Islet precursor cell (in vitro differentiated cells): ENCODE measurements at regions not wholly inside any gene's neighbourhood (a gene's known extent, or its start where the extent isn't known, plus 50 kb on each side); places are given as distances from the start of the nearest gene placed in this dataset.

ENCODE experiments used
- DNase-seq: peaks from one replicate; pipeline ENCODE4 v3.0.0-alpha.2; 2018

GRCh38 chr5:133881576-133882388, 86.6 kb downstream of the C5orf15 start:
- DNase-seq: no peak

- DNase-seq: no peak
Measured at GRCh38 chr5:133878236-133878555, 90.2 kb downstream of the C5orf15 start.

GRCh38 chr5:133877351-133878235, 90.8 kb downstream of the C5orf15 start:
- no peak for DNase-seq

GRCh38 chr5:133876266-133876665, 92.2 kb downstream of the C5orf15 start:
- no peak for DNase-seq

GRCh38 chr5:133875179-133875578, 93.2 kb downstream of the C5orf15 start:
- no peak for DNase-seq

- no peak for DNase-seq
Measured at GRCh38 chr5:133873449-133873848, 95.0 kb downstream of the C5orf15 start.

- no peak for DNase-seq
Measured at GRCh38 chr5:133870661-133871060, 97.8 kb downstream of the C5orf15 start.

GRCh38 chr5:133869519-133870335, 98.7 kb downstream of the C5orf15 start:
- DNase-seq: no peak

GRCh38 chr5:133868946-133869518, 99.4 kb downstream of the C5orf15 start:
- peak; percentile 64 for DNase-seq

GRCh38 chr5:133867851-133868545, 100.4 kb downstream of the C5orf15 start:
- DNase-seq: no peak

GRCh38 chr5:133867341-133867740, 101.1 kb downstream of the C5orf15 start:
- DNase-seq: no peak

GRCh38 chr5:133866903-133867245, 101.6 kb downstream of the C5orf15 start:
- no peak for DNase-seq

GRCh38 chr5:133866160-133866902, 102.1 kb downstream of the C5orf15 start:
- no peak for DNase-seq

GRCh38 chr5:133865113-133865512, 103.3 kb downstream of the C5orf15 start:
- no peak for DNase-seq

GRCh38 chr5:133864711-133865110, 103.7 kb downstream of the C5orf15 start:
- DNase-seq: no peak

GRCh38 chr5:133863857-133864585, 104.4 kb downstream of the C5orf15 start:
- DNase-seq: no peak

- DNase-seq: no peak
Measured at GRCh38 chr5:133861161-133861737, 107.2 kb downstream of the C5orf15 start.

- DNase-seq: peak; percentile 25
Measured at GRCh38 chr5:133859073-133859472, 109.4 kb downstream of the C5orf15 start.

- DNase-seq: peak; percentile 29
Measured at GRCh38 chr5:133857595-133858313, 110.7 kb downstream of the C5orf15 start.

- DNase-seq: peak; percentile 35
Measured at GRCh38 chr5:133854554-133854953, 113.9 kb downstream of the C5orf15 start.
